Activated effector memory CD4-positive, alpha-beta T cell treated with Interleukin-2 at 50 U/mL for 16 hours (primary cell): ENCODE measurements at regions not wholly inside any gene's neighbourhood (a gene's known extent, or its start where the extent isn't known, plus 50 kb on each side); places are given as distances from the start of the nearest gene placed in this dataset.

Experiments used
- DNase-seq: peaks from one replicate; pipeline ENCODE4 v3.0.0-alpha.2; 2020

- no peak for DNase-seq
Observed at GRCh38 chr9:89774858-89775370, 170.1 kb downstream of the GADD45G start.

DNA sequence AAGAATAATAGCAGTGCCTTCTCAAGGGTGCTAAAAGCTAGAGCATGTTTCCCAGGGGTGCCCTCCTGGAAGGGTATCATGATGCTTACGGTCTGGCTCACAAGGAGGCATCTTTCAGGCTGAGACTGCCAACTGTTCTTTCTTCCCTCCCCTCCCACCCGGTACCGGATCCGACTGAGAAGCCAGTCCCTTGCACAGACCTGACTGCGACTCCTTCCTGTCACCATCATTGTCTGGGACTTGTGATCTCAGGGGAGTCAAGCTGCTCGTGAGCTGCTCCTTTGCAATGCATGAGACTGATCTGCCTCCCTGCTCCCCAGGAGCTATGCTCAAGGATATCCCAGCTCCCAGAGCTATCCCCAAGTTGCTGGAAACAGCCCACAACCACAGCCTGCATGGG lies 170.8 kb downstream of the GADD45G start:
- DNase-seq: no peak

GRCh38 chr9:89776795-89777525 lies 172.1 kb downstream of the GADD45G start:
- DNase-seq: no peak

- no peak for DNase-seq
Observed at GRCh38 chr9:89777544-89777943, 172.7 kb downstream of the GADD45G start.

DNA sequence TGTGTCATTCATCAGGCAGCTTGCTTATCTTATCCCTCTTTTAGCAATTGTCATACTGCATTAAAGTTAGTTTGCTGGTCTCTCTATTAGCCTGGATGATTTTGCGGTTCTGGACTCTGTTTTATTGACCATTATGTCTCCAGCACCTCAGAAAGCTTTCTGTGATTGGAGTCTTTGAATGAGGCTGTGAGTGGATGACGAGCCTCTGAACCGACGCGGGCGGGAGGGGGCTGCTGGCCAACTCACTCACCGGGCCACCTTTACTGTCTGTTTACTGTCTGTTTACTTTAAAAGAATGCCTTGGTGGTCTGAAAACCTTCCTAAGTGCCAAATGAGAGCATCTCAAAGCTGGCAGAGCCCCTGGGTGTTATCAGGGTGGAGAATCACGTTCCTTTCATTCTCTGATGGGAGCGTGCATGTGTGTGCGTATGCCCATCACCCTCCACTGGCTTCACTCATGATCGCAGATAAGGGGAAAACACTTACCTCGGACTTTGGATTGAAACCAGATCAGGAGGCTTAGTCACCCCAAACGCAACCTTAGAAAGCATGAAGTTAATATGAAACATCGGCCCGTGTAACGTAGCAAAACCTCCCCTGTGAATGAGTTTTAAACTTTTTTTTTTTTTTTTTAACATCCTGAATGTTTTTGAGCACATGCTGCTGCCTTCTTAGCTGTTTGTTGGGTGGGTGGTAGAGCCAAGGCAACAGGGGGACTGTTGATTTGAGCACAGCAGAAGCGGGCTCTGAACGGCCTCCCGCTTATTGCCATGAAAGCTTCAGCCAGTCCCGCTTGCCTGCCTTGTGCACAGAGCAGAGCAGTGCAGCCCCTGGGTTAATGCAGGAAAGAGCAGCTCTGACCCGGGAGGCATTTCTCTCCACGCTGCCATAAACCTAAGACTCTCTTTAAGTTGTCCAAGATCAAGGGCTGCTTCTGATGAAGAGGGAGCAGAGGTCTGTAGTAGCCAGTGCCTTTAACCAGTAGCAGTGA lies 173.6 kb downstream of the GADD45G start:
- no peak for DNase-seq

DNA sequence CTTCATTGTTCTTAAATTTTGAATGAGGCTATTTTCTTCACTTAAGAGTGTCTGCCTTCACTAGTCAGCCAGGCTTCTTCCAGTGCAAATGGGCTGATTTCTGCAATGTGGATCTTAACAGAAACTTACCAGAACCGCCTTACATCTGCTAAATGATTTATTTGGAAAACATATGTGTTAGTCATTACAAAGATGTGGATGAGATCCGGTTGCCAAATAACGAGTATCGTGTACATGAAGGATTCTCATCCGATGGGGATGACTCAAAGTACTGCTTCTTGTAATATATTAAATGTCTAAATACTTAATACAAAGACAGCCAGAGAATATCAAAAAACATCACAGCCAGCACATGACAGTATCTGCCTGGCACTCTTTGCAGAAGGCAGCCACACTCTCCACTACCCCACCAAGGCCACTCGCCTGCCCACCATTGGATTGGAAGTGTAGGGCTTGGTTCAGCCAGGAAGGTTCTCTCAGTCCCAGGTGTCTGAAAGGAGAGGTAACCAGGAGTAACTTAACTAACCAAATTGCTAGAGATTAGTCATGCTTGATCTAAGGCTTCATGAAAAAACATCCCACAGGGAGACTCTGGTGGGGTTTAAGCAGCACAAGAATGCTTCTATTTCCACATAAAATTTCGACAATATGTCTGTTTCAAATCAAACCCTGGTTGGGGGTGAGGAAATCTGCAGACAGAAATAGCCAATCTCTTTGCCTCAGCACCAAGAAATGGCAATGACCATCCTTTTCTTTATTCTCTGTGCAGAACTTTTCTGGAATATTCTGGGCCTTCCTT lies 174.8 kb downstream of the GADD45G start:
- no peak for DNase-seq

DNA sequence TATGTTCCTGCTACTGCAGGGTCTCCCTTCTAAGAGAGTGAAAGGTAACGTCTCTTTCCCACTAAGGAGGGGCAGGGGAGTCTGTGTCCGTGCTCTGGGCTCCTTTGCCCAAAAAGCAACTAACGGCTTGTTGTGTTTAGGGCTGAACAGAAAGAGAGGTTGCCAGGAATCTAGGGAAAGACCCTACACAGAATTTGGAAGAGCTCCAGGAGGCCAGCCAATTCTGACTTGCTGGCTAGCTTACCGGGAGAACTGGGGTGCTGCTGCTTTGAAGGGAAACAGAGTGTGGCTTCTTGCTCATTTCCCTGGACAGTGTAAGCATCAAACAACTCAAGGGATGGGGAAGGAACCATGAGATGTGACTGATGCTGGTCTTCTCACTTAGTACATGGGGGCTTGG lies 176.1 kb downstream of the GADD45G start:
- no peak for DNase-seq

GRCh38 chr9:89781838-89782540 lies 177.2 kb downstream of the GADD45G start:
- no peak for DNase-seq

DNA sequence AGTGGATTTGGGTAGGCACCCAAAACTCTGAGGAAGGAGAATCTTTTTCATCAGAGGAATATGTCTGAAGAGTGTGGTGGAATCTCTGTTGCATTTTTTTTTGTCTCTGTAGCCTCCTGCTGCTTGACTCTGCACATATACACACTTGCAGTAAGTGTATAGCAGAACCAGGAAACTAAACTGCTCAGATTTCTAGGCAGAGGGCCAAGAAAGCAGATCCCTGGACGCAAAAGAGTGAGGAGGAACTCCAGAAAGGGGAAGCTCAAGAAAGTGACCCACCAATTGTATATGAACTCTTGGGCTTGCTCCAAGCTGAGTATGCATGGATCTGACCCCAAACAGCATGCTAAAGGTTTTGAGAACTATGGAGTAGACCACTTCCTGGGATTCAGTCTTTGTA lies 181.8 kb downstream of the GADD45G start:
- no peak for DNase-seq

GRCh38 chr9:89787595-89787994 lies 182.8 kb downstream of the GADD45G start:
- no peak for DNase-seq

DNA sequence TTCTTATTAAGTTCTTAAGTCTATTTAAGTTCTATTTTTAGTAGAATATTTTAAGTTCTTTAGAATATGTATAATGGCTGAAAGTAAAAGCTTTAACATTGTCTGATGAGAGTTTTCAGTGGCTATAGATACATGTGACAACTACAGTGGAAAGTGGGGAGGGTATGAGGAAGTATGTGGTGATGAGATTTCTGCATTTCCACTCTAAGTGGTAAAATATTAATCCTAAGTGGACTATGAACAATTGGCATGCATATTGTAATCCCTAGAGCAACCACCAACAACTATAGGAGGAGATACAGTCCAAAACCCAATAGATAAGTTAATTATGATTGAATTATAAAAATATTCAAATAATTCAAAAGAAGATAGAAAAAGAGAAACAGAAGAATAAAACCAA lies 183.6 kb downstream of the GADD45G start:
- DNase-seq: no peak

DNA sequence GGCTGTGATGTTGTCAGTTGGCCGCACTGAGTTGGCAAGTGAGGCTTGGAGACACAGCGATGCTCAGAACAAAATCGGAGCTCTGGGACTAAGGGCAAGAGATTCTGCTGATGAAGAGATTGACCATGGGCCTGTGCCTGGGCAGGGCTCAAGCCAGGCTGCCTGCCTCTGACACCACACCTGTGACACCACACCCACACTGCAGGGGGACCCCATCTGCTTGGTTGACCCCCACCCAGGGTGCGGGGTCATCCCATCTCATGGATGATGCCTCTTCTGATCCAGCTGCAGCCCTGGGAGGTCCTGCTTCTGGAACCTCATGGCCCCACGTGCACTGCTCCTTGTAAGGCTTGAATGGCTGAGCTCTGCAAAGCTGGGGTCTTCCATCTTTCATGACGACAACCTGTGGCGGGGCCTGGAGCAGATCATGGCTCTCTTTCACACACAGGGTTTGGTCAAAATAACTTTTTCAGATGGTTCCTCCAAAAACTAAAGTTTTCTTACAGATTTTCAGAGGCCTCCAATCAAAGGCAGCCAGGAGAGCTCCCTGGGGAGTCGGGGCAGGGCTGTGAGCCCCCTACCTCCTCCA lies 185.2 kb downstream of the GADD45G start:
- DNase-seq: no peak

- DNase-seq: no peak
Observed at GRCh38 chr9:89790542-89791109, 185.8 kb downstream of the GADD45G start.

DNA sequence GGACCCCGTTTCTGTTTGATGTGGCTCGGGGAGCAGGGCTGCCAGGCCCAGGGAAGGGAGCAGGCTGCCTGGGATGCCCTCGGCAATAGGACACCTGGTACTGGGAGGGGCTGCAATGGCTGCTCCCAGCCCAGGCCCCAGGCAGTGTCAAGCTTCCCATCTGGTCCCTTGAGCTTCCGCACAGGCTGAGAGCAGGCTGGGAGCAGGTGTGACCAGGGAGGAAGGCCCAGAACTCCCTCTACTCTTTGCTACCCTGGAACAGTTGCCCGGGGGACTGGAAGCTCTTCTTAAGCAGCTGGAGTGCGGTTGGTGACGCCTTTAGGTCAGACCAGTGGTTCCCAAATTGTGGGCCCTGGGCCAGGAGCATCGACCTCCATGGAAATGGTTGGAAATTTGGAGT lies 186.9 kb downstream of the GADD45G start:
- no peak for DNase-seq

DNA sequence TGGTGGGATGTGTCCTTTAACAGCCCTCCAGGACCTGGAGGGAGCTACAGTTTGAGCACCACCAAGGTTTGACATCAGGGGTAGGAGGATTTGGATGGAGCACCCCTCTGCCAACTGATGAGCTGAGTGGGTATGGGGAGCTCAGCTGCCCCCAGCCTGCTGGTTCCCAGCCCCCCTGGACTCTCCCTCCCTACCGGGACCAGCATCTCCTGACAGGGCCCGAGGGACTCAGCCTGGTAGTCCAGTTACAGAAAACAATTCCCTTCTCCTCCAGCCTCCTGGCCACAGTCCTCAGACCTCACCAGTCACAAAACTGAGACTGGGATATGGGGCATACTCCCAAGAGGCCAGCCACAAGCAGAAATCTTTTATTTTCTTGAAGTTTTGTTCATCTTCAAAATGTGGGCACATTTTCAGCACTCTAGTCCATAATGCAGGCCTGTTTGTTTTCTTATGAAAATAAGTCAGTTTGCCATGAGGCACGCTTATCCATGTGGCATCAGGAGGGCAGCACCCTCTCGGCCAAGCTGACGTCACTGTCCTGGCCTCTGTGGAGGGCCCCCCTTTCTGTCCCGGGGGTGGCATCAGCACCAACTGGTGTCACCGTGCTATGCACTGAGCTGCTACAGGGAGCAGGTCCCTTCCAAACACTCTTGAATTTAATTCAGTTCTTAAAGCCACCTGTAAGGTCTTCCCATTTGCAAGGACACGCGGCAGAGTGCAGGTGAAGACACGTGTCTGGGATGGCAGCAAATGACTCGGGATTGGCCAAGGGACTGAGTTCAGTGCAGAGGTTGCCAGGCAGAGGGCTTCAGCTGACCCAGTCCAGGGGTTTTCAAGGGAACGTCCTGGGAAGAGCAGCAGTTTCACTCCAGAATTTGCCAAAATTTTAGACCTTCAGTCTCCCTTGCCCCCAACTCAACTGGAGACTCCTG lies 187.6 kb downstream of the GADD45G start:
- DNase-seq: no peak

- no peak for DNase-seq
Observed at GRCh38 chr9:89793124-89793495, 188.3 kb downstream of the GADD45G start.

GRCh38 chr9:89793551-89793950 lies 188.7 kb downstream of the GADD45G start:
- no peak for DNase-seq

DNA sequence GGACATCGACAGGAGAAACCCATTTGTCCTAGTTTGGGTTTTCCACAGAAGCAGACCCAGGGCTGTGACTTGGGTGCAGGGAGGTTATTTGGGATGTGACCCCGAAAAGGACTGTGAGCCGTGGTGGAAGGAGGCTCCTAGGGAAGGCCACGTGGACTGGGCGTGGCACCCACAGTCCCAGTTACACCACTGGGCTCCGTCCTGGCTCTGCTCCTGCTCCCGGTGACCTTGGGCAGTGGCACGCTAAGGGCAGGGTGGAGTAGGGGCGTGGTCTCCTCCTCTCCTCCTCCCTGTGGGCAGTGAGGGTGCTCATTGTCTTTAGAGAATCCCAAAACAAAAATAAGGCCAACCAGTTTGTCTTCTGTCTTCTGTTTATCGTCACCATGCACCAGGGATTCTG lies 190.1 kb downstream of the GADD45G start:
- DNase-seq: no peak

- no peak for DNase-seq
Observed at GRCh38 chr9:89795538-89796195, 190.9 kb downstream of the GADD45G start.

- DNase-seq: no peak
Observed at GRCh38 chr9:89796606-89797005, 191.8 kb downstream of the GADD45G start.
